Brain microvascular endothelial cell (primary cell): ENCODE measurements at regions not wholly inside any gene's neighbourhood (a gene's known extent, or its start where the extent isn't known, plus 50 kb on each side); places are given as distances from the start of the nearest gene placed in this dataset.

Experiments used
- DNase-seq: peaks from one replicate; pipeline ENCODE4 v3.0.0-alpha.2; 2020
- H3K27ac ChIP-seq: fragments of 250-450 bp; sonication (Bioruptor Pico); 2 replicates; pipeline ENCODE4 v1.5.1; 2020; ENCODE audit warnings: mild to moderate bottlenecking, moderate library complexity
- H3K27me3 ChIP-seq: fragments of 250-450 bp; sonication (Bioruptor Pico); replicated peaks from 2 replicates; pipeline ENCODE4 v1.5.1; 2020; ENCODE audit warnings: mild to moderate bottlenecking
- H3K36me3 ChIP-seq: fragments of 250-450 bp; sonication (Bioruptor Pico); replicated peaks from 2 replicates; pipeline ENCODE4 v1.5.1; 2020; ENCODE audit warnings: mild to moderate bottlenecking
- H3K4me3 ChIP-seq: 2 replicates; pipeline ENCODE4 v1.5.1; 2011; ENCODE audit warnings: low read depth, mild to moderate bottlenecking, control low read depth, low read length, moderate library complexity
- in situ Hi-C: cut with HindIII; loops from 2 replicates; pipeline ENCODE4 v1.10.0; 2017; ENCODE audit warnings: low sequenced_read_pairs, low pct_ligation_motif_present
- TF ChIP-seq, protein P1 (sequence below): IDR thresholded peaks from 2 replicates; pipeline ENCODE4 v1.5.1; 2011; ENCODE audit warnings: low read depth, mild to moderate bottlenecking, moderate library complexity, low read length, control low read depth, inconsistent platforms; ENCODE audit errors: missing control alignments

DNA sequence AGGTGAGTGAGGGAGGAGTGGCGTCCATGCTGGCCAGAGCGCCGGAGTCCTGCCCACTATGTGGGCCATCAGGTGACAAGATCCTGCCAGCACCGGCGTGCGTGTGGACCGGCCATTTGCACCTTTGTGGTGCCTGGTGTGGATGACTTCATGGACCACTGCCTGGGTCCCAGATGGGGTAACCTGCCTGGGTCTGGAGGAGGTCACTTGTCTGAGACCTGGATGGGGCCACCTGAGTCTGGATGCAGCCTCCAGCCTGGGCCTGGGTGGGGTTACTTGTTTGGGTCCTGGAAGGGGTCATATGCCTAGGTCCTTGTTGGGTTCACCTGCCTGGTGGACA is 299.6 kb downstream of the NDUFA10 start:
- in situ Hi-C loops: no loop called here
- DNase-seq: no peak
- Histone ChIP-seq H3K27ac (no peak overlapping the region), H3K4me3 (no peak overlapping the region), H3K27me3 (no peaks in the 10 kb centered on the region), H3K36me3 (no peaks in the 10 kb centered on the region)
- TF ChIP-seq, protein P1, sequence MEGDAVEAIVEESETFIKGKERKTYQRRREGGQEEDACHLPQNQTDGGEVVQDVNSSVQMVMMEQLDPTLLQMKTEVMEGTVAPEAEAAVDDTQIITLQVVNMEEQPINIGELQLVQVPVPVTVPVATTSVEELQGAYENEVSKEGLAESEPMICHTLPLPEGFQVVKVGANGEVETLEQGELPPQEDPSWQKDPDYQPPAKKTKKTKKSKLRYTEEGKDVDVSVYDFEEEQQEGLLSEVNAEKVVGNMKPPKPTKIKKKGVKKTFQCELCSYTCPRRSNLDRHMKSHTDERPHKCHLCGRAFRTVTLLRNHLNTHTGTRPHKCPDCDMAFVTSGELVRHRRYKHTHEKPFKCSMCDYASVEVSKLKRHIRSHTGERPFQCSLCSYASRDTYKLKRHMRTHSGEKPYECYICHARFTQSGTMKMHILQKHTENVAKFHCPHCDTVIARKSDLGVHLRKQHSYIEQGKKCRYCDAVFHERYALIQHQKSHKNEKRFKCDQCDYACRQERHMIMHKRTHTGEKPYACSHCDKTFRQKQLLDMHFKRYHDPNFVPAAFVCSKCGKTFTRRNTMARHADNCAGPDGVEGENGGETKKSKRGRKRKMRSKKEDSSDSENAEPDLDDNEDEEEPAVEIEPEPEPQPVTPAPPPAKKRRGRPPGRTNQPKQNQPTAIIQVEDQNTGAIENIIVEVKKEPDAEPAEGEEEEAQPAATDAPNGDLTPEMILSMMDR: no peak

DNA sequence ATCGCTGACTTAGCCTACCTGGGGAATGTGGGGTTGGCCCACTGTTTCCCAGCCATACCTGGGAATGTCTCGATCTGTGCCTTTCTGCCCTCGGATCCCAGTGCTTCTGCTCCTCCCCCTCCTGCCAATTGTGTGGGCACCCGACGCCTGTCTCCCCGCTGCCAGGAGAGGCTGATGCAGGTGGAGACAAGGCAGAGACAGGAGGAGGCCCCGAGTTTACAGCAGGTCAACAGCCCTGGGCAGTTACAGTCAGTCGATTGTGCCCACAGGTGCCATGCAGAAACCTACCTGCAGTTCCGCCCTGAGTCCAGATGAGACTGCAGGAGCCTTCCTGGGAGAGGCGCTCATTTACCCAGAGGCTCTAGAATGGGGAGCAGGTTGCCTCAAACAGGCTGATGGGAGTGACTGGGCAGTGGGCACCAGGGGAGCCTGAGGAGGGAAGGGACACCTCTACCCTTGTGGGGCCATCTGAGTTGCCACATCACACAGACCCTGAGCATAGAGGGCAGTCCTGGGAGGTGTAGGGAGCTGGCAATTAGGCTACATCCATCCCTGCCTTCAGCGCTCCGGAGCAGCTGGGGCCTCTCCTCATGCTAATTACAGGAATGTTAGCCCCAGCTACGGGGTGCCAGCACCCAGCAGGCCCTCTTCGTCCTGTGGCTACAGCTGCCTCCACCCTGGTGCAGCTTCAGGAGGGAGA is 300.1 kb downstream of the NDUFA10 start:
- H3K27me3 ChIP-seq: no peaks in the 10 kb centered on the region
- no peak overlapping the region for H3K27ac ChIP-seq
- in situ Hi-C loops: no loop called here
- H3K4me3 ChIP-seq: no peak overlapping the region
- H3K36me3 ChIP-seq: no peaks in the 10 kb centered on the region
- TF ChIP-seq, protein P1: no peak
- DNase-seq: no peak

DNA sequence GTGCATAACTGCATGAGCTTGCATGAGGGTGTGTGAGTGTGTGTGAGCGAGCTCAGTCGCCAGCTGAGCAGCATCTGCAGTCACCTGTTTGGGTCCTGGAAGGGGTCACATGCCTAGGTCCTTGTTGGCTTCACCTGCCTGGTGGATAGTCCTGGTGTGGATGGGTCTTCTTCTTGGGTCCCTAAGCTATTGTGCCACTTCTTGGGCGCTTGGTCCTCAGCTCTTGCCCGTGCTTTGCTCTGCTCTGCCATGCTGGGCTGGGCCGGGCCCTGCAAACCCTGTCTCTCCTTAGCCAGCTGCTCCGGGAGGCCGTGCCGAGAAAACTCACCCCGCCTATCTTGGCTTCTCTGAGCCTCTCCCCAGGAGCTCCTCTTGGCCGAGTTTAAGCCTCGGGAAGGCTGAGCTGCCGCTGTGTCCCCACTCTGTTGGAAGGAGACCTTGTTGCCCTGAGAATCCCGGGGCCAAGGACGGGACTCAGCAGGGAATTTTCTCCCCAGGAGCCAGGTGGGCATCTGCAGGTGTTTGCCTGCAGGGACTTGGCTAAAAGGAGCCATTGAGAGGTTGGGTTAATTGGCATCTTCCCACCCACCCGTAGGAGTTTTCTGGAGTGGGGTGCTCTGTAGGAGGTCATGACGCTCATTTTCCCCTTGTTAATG is 300.8 kb downstream of the NDUFA10 start:
- in situ Hi-C loops: no loop called here
- Histone ChIP-seq H3K27me3 (no peaks in the 10 kb centered on the region), H3K27ac (no peak overlapping the region), H3K4me3 (no peak overlapping the region), H3K36me3 (no peaks in the 10 kb centered on the region)
- TF ChIP-seq, protein P1: no peak
- DNase-seq: no peak

DNA sequence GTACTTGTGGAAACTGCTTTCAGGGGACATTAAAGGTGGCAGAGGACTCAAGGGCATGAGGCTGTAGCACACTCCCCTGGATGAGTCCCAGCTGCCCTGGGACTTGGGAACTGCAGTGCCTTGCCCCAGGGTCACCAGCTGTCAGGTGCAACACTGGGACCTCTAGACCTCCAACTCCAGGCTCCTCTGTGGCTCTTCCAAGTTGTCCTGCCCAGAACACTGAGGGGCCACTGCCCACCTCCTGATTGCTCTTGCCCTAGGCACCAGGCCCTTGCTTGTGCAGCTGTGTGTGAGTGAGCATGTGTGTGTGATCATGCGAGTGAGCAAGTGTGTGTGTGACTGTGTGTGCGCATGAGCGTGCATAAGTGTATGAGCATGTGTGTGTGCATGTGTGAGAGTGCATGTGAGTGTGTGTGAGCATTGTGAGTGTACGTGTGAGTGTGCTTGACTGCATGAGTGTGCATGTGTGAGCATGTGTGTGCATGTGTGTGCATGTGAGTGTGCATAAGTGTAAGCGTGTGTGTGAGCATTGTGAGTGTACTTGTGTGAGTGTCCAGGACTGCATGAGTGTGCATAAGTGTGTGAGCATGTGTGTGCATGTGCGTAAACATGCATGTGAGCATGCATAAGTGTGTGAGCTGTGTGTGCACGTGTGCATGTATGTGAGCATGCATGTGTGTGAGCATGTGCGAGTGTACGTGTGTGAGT is 301.5 kb downstream of the NDUFA10 start:
- H3K4me3 ChIP-seq: no peak overlapping the region
- H3K36me3 ChIP-seq: no peaks in the 10 kb centered on the region
- in situ Hi-C loops: no loop called here
- TF ChIP-seq, protein P1: no peak
- no peak overlapping the region for H3K27ac ChIP-seq
- no peak for DNase-seq
- no peaks in the 10 kb centered on the region for H3K27me3 ChIP-seq

DNA sequence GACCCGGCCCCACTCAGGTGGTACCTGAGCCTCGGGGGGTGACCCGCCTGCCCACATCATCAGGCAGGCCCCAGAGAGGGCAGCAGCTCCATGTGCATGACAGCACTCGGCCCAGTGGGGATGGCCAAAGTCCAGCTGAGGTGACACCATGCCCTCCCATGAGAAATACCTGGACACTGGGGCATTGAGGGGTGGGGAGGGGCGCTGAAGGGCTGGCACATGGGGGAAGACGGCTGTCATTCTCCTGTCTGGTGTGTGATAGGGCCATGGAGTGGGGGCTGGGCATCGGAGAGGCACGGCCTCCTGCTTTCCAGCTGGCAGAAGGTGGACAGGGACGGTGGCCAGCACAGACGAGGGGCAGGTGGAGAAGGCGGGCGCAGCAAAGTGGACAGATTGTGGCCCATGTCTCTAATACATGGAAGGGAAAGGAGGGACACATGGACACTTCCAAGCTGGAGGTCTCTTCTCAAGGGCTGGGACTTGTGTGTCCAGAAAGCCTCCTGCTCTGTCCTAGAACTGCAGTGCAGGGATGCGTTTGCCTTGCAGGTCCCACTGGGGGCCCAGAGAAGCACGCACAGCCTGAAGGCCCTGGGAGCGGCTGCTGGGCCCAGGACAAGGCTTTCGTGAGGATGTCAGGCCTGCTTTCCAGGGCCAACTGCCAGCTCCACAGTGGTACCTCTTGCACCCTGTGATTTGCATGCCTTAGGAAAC is 302.2 kb downstream of the NDUFA10 start:
- Histone ChIP-seq H3K27ac (no peak overlapping the region), H3K36me3 (no peaks in the 10 kb centered on the region), H3K27me3 (no peaks in the 10 kb centered on the region), H3K4me3 (no peak overlapping the region)
- TF ChIP-seq, protein P1: no peak
- no peak for DNase-seq
- in situ Hi-C loops: no loop called here
